ENCODE measurements at regions not wholly inside any gene's neighbourhood (a gene's known extent, or its start where the extent isn't known, plus 50 kb on each side); places are given as distances from the start of the nearest gene placed in this dataset.
"Not testable (repeated sequence)": the region's sequence is repeated elsewhere in the genome, so short reads cannot be mapped to it uniquely, and the experiment has no call there.

DNA sequence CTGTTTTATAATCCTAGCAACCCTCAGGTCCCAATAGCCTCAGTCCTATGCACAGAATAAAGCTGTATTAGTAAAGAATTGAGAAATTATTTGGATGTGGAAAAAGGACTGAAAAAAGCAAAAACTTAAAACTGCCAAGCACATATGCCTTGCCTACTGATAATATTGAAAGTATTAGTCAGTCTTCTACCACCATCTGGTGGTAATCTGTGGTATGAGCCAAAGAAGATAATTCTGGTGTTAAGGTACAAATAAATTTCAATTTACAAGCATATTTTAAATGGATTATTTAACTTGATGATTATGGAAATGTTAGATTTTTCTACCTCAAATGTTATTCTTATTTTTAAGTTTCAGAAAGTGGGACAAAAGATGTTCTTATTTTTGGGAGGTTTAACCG, 460.3 kb upstream of the KLHL1 start:
- in situ Hi-C loops (cut with MboI; ENCODE audit: low sequenced_read_pairs): no loop called here

GRCh38 chr13:70544706-70545105, 436.5 kb upstream of the KLHL1 start:
- in situ Hi-C loops (cut with MboI; ENCODE audit: low sequenced_read_pairs): no loop called here

DNA sequence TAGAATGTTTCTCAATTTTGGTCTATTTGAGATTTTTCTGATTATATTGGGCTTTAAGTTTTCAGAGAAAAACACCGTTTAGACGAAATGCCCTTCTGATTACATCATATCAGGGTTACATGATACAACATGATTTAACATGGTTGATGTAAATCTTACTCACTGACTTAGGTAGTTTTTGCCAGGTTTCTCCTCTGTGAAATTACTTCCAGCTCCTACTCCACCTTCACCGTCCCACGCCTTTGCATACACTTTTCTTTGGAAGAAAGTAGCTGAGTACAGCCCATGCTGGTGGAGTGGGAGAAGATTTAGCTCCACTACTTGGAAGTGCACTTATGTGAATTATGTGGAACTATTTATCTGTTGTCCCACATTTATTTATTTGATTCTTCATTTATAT, 433.2 kb upstream of the KLHL1 start:
- in situ Hi-C loops (cut with MboI; ENCODE audit: low sequenced_read_pairs): no loop called here

- in situ Hi-C loops (cut with MboI; ENCODE audit: low sequenced_read_pairs): no loop called here
These were observed 426.2 kb upstream of the KLHL1 start for GRCh38 chr13:70534466-70534865.

DNA sequence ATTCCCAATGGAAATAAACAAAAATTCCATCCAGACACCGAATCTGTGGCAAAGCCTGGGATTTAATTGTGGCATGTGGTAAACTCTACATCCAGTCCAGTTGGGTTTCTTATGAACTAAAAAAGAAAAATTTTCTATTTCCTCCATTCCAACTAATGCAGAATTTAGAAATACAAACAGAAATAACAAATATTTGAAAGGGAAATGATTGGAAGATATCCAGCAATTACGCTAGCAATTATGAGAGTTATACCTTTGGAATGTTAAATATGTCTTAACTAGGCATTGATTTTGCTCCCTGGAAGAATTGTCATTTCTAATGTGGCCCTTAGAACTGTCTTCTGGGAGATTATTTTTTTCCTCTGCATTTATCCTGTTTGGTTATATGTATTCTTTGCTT, 421.4 kb upstream of the KLHL1 start:
- in situ Hi-C loops (cut with MboI; ENCODE audit: low sequenced_read_pairs): no loop called here

DNA sequence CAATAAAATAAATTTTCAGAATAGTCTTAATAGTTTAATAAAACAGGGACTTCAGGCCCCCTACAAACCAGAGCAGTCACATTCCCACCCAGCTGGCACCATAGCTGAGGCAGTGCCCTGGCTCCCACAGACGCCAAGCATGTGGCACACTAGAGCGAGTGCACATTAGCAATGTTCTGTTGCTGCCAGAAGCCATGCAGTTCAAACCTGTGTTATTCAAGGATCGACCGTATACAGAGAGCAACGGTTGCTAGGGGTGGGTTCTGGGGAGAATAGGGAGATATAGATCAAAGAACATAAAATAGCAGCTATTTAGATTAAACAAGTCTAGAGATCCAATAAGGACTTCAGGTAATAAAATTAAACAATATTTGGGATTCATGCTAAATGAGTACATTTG, 419.3 kb upstream of the KLHL1 start:
- in situ Hi-C loops (cut with MboI; ENCODE audit: low sequenced_read_pairs): no loop called here

- in situ Hi-C loops (cut with MboI; ENCODE audit: low sequenced_read_pairs): no loop called here
These were observed 415.4 kb upstream of the KLHL1 start for GRCh38 chr13:70523622-70524021.

- in situ Hi-C loops (cut with MboI; ENCODE audit: low sequenced_read_pairs): no loop called here
These were observed 412.2 kb upstream of the KLHL1 start for GRCh38 chr13:70520275-70521036.

DNA sequence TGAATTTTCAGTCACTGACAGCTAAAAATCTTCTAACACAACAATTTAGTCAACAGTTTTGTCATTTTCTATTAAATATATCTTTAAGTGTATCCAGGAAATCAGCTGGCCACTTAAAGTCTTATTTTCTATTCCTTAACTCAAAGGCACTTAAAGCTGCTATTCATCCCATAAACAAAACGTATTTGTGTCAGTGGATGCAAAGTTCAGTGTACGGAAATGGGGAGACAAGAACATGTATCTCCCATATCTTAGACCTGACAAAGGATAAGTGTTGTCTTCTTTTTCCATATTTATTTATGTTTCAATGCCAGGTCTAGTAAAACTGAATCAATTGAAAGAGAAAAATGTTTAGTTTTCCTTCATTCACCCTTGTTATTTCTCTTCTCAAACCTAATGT, 409.8 kb upstream of the KLHL1 start:
- in situ Hi-C loops (cut with MboI; ENCODE audit: low sequenced_read_pairs): no loop called here

- in situ Hi-C loops (cut with MboI; ENCODE audit: low sequenced_read_pairs): no loop called here
These were observed 408.0 kb upstream of the KLHL1 start for GRCh38 chr13:70516226-70516625.

- in situ Hi-C loops (cut with MboI; ENCODE audit: low sequenced_read_pairs): not testable (repeated sequence)
These were observed 403.7 kb upstream of the KLHL1 start for GRCh38 chr13:70511861-70512417.

DNA sequence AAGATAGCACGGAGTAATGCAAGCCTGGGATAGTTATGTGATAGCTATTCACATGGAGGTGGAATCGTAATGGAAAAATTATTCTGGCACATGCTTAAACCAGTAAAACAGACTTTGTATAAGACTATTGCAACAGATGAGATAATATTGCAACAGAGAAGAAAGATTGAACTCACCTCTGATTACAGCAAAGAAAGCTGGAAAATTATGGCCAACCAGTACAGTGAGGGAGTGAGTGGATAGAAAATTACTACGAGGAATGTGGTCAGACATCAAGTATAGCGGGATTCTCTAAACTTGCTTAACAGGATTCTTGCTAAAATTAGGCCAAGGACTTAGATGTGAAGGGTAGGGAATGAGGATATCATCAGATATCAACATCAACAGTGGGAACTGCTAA, 397.6 kb upstream of the KLHL1 start:
- in situ Hi-C loops (cut with MboI; ENCODE audit: low sequenced_read_pairs): no loop called here

DNA sequence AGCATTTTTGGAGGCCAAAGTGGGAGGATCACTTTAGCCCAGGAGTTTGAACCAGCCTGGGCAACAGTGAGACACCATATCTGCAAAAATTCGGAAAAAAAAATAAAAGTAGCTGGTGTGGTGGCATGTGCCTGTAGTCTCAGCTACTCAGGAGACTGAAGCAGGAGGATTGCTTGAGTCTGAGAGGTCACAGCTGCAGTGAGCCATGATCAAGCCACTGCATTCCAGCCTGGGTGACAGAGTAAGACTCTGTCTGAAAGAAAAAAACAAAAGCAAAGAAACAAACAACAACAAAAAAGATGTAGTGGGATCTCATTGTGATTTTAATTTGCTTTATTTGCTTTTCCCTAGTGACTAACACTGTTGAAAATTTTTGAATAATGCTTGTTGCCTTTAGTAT, 394.7 kb upstream of the KLHL1 start:
- in situ Hi-C loops (cut with MboI; ENCODE audit: low sequenced_read_pairs): no loop called here

- in situ Hi-C loops (cut with MboI; ENCODE audit: low sequenced_read_pairs): no loop called here
These were observed 382.2 kb upstream of the KLHL1 start for GRCh38 chr13:70490320-70490935.

DNA sequence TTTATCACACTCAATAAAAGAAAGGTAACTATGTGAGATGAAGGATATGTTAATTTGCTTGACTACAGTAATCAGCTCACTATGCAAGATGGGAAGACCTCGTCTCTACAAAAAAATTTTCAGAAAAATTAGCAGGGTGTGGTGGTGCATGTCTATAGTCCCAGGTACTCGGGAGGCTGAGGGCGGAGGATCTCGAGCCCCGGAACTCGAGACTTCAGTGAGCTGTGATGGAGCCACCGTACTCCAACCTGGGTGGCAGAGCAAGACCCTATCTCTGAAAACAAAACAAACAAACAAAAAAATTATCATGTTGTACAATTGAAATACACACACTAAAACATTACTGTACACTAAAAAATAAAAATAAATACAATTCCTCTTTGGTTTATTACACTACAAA, 376.7 kb upstream of the KLHL1 start:
- in situ Hi-C loops (cut with MboI; ENCODE audit: low sequenced_read_pairs): no loop called here

- in situ Hi-C loops (cut with MboI; ENCODE audit: low sequenced_read_pairs): no loop called here
These were observed 375.5 kb upstream of the KLHL1 start for GRCh38 chr13:70483599-70484276.

- in situ Hi-C loops (cut with MboI; ENCODE audit: low sequenced_read_pairs): no loop called here
These were observed 365.7 kb upstream of the KLHL1 start for GRCh38 chr13:70473907-70474306.

DNA sequence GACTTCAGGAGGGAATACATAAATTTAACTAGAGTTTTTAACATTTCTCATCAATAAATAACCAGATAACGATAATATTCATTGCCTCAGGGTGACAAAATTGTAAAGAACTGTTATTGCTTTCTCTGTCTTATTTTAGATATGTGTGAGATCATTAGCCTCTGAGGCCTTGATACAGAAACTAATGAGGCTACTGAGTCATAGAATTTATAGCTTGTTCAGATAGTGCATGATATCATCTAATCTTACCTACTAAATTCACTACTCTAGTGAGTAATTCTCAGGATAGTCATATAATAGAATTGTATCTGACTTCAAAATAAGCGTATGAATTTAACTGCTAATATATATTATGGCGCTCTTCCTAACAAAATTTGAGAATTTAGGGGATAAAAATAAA, 360.8 kb upstream of the KLHL1 start:
- in situ Hi-C loops (cut with MboI; ENCODE audit: low sequenced_read_pairs): no loop called here

DNA sequence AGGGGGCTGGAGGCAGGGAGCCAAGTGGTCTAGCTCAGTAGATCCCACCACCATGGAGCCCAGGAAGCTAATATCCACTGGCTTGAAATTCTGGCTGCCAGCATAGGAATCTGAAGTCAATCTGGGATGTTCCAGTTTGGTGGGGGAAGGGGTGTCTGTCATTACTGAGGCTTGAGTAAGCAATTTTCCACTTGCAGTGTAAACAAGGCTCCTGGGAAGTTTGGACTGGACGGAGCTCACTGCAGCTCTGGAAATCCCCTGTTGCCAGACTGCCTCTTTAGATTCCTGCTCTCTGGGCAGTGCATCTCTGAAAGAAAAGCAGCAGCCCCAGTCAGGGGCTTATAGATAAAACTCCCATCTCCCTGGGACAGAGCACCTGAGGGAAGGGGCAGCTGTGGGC, 349.2 kb upstream of the KLHL1 start:
- in situ Hi-C loops (cut with MboI; ENCODE audit: low sequenced_read_pairs): no loop called here

DNA sequence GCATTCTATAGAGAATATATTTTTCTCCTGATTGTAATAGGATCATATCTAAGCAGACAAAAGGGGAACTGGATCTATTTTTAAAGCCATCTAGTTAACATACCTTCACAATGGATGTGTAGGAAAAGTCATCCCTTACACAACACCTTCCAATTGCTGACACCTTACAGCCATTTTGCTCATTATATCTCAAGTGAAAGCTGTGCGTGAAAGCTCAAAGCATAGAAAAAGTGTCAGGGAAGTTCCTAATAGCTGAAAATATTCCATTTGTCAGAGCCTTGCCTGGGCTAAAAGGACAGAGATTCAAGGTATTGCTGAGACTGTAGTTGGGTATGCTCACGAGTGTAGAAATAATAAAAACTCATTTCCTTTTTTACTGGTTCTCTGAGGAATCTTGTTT, 340.6 kb upstream of the KLHL1 start:
- in situ Hi-C loops (cut with MboI; ENCODE audit: low sequenced_read_pairs): no loop called here

- in situ Hi-C loops (cut with MboI; ENCODE audit: low sequenced_read_pairs): no loop called here
These were observed 324.1 kb upstream of the KLHL1 start for GRCh38 chr13:70432276-70432805.

DNA sequence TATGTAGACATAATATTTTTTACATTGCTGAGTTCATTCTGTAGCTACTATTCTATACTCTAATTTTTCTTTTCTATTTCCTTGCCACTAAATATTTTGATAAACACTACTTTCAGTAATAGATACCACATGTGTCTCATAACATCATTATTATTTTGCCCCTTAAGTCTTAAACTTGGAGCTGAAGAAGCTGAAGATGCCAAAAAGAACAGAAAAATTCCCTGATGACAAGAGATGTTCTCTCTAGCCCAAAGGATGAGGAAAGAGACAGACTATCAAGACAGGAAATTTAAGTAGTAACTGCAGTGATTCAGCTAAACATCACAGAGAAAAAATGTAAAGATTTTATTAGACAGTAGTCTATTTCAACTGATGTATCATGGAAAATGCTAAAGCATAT, 322.0 kb upstream of the KLHL1 start:
- in situ Hi-C loops (cut with MboI; ENCODE audit: low sequenced_read_pairs): no loop called here
